HG03103 (cell line): ENCODE measurements at regions not wholly inside any gene's neighbourhood (a gene's known extent, or its start where the extent isn't known, plus 50 kb on each side); places are given as distances from the start of the nearest gene placed in this dataset.
"Not testable (repeated sequence)": the region's sequence is repeated elsewhere in the genome, so short reads cannot be mapped to it uniquely, and the experiment has no call there.

ENCODE experiments used
- ATAC-seq: cut with Tn5 transposase; IDR thresholded peaks from one replicate; pipeline ENCODE4 v1.9.1; 2021; ENCODE audit warnings: low read depth; ENCODE audit not compliant: unreplicated experiment

DNA sequence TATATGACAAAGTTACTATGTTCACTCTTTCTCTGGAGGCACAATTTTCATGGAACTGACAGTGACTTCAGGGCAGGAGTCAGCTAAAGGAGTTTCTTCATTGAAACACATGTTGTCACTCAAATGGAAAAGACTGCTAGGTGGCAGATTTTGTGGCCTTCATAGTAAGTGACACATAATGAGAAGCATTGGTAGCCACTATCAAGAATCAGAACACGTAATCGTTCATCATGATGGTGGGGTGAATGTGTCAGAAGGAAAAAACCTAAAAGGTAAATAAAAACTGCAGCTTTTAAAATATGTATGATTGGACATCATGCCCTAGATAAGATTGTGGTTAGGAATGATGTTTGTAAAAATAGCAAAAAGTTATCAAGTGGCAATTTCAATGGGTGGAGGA is 1491.0 kb downstream of the SI start:
- no peak for ATAC-seq

DNA sequence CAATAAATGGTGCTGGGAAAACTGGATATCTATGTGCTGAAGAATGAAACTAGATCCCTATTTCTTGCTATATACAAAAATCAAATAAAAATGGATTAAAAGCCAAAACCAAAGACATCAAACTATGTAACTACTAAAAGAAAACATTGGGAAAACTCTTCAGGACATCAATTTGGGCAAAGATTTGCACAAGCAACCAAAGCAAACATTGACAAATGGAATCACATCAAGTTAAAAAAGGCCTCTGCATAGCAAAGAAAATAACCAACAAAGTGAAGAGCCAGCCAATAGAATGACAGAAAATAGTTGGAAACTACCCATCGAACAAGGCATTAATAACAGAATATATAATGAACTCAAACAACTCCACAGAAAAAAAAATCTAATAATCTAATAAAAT is 1495.3 kb downstream of the SI start:
- ATAC-seq, result no peak

DNA sequence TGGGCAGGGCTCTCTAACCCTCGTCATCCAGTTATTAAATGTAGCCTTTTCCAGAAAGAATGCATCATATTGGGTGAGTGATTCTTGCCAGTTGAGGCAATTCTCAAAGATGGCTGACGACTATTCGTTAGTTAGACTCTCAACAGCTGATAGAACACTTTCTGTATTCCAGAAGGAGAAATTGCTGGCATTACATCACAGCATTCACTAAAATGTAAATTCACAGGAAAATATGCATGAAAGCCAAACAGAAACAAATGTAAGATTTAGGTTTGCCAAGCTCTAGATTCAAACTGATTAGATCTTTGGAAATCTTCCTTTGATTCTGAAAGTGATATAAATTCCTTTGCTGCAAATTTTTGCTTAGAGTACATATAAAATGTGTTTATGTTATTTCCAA is 1501.0 kb downstream of the SI start:
- no peak for ATAC-seq

DNA sequence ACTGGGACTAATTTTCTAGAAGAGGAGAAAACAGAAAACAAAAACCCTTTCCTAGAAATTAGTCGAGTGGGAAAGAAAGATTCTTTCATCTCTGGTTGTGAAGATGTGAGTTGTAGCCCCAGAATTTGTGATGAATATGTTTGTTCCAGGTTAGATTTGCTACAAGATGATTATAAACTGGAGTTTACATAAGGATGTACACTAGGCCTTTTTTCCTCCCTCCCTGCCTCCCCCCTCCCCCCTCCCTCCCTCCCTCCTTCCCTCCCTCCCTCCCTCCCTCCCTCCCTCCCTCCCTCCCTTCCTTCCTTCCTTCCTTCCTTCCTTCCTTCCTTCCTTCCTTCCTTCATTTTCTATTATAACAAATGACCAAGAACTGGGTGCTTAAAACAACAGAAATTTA is 1502.0 kb downstream of the SI start:
- no peak for ATAC-seq

DNA sequence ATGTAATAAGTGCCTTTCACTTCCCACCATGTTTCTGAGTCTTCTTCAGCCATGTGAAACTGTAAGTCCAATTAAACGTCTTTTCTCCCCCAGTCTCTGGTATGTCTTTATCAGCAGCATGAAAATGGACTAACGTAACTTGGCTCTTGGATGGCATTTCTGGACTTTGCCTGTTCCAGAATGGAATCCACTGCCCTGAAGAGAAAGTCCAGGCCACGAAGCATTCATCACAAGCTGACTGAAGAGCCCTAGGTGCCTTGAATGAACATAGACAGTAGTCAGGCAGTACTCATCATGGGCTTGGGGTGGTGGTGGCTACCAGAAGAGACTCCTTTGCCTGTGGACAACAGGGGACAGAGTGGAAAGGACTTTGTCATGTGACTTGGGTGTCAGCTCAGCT is 1505.0 kb downstream of the SI start:
- no peak for ATAC-seq

DNA sequence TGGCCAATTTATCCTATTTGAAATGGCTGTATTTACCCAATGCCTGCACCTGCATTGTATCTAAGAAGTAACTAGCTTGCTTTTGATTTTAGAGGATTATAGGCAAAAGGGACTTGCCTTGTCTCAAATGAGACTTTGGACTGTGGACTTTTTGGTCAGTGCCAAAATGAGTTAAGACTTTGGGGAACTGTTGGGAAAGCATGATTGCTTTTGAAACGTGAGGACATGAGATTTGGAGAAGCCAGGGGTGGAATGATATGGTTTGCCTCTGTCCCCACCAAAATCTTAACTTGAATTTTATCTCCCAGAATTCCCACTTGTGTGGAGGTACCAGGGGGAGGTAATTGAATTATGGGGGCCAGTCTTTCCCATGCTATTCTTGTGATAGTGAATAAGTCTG is 1505.4 kb downstream of the SI start:
- no peak for ATAC-seq

DNA sequence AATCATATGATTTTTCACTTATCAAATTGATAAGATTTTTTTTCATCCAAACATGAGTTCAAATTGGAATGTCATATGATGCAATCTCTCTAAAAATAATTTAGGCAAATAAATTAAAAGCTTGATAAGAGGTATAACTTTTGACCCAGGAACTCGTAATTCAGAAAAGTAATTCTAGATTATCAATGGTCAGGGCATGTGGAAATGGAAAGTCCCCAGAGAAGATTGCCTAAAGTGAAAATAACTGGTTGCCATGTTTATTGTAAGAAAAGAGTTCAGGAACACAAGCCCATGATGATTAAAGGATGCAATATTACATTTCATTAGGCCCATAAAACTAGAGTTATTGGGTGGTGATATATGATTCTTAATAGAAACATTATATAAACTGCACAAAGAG is 1514.8 kb downstream of the SI start:
- no peak for ATAC-seq

DNA sequence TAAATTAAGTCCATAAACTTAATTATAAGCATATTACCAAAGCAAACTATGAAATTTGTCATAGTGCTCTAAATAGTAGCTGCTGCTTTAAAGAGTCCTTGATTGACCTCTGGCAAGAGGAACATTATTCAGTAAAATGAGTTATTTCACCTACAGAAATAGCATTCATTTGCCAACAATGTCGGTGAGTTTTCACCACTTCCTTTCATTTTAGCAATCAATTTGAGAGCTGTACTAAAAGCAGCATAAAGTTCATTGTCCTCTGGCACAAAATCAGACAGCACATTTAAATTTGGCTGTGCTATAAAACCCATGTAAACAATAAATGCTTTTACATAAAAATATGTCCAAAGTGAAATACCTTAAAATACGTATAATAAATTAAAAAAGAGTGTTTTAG is 1515.7 kb downstream of the SI start:
- ATAC-seq, result no peak

DNA sequence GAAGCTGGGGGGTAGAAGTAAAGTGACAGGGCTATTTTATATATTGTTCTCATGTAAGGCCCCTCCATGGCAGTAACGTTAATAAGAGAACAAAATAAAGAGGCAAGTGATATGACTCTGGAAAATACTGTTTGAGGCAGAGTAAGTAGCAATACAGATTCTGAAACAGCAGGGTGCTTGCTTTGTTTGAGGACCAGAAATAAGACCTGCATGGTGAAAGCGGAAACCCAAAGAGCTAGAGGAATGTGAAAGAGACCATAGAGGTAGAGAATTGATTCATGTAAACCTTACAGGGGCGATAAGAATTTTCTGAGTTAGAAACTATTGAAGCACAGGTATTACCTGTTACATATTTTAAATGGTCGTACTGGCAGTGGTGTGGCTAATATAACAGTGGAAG is 1517.1 kb downstream of the SI start:
- no peak for ATAC-seq

DNA sequence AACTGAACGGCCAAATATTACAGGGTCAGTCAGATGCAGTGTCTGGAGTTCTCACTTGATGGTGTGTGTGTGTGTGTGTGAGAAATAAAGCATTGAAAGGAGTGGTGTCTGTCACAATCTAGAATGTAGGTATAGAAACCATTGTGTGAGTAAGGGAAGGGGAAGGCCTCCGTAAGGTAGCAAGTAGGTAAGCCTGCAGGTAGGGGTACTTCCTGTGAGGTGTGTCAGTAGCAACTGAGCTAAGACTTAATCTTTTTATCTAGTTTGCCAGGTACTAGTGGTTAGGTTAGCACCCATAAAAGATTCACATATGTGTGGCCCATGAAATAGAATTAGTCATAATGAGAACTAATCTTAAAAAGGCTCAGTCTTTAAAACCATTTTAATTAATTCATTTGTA is 1517.8 kb downstream of the SI start:
- ATAC-seq, result no peak

DNA sequence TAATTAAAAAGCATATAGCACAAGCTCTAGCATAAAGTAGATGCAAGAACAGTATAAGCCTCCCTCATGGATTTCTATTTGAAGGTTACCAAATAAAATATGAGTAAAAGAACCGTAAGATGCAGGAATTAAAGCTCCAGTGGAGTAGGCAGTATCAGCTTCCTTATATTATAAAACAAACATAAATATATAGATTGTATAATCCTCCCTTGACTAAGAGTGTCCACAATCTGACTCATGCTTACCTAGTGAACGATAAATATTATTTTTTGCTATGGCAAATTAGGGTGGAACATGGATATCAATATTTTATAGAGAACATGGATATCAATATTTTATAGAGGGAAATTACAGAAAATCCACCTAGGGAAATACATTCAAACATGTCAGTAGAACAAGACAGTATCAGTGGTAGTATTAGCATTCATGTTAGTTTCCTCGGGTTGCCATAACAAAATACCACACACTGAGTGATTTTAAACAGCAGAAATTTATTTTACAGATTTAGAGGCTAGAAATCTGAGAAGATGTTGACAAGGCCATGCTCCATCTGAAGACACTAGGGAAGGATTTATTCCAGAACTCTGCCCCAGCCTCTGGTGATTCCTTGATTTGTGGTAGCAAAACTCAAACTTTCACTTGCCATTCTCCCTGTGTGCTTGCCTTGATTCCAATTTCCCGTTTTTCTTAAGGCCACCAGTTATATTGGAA is 1521.3 kb downstream of the SI start:
- no peak for ATAC-seq

DNA sequence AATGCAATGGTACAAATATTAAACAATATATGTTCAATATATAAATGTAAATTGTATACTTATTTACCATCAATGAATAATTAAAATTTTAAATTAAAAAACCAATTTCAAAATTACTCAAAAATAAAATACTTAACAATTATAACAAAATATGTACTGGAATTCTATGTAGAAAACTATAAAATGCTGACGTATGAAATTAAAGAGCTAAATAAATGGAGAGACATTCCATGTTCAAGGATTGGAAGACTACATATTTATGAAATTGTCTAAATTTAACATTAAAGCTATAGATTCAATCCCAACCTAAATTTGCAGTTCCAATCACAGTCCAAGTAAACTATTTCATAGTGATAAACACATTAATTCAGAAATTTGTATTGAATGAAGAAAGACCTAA is 1522.4 kb downstream of the SI start:
- ATAC-seq, result no peak

DNA sequence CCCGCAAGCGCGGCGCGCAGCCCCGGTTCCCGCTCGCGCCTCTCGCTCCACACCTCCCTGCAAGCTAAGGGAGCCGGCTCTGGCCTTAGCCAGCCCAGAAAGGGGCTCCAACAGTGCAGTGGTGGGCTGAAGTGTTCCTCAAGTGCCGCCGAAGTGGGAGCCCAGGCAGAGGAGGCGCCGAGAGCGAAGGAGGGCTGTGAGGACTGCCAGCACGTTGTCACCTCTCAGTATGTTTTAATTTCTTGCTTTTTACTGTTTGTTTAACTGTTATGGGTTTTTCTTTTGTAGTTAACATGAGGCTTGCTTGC is 1525.7 kb downstream of the SI start:
- no peak for ATAC-seq

DNA sequence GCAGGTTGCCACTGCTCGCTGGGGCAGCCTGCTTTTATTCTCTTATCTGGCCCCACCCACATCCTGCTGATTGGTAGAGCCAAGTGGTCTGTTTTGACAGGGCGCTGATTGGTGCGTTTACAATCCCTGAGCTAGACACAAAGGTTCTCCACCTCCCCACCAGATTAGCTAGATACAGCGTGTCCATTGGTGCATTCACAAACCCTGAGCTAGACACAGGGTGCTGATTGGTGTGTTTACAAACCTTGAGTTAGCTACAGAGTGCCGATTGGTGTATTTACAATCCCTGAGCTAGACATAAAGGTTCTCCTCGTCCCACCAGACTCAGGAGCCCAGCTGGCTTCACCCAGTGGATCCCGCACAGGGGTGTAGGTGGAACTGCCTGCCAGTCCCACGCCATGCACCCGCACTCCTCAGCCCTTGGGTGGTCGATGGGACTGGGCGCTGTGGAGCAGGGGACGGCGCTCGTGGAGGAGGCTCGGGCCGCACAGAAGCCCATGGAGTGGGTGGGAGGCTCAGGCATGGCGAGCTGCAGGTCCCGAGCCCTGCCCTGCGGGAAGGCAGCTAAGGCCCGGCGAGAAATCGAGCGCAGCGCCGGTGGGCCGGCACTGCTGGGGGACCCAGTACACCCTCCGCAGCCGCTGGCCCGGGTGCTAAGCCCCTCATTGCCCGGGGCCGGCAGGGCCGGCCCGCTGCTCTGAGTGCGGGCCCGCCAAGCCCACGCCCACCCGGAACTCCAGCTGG is 1526.2 kb downstream of the SI start:
- not testable (repeated sequence) for ATAC-seq

DNA sequence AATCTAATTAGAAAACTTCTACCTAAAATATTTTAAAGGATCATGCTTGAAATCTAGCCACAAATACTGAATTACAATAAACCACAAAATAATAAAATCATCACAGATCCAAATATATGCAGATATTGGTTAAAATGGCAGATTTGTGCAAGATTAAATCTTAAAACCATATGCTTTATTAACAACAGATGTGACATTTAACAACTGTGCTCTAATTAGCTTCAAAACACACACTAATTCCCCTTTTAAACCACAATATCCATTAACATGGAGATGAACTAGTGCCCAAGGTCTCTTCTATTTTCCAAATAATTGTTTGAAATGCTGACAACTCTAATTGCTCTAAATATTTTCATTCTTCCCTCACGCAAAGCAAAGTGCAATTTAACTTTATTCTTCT is 1530.3 kb downstream of the SI start:
- no peak for ATAC-seq

DNA sequence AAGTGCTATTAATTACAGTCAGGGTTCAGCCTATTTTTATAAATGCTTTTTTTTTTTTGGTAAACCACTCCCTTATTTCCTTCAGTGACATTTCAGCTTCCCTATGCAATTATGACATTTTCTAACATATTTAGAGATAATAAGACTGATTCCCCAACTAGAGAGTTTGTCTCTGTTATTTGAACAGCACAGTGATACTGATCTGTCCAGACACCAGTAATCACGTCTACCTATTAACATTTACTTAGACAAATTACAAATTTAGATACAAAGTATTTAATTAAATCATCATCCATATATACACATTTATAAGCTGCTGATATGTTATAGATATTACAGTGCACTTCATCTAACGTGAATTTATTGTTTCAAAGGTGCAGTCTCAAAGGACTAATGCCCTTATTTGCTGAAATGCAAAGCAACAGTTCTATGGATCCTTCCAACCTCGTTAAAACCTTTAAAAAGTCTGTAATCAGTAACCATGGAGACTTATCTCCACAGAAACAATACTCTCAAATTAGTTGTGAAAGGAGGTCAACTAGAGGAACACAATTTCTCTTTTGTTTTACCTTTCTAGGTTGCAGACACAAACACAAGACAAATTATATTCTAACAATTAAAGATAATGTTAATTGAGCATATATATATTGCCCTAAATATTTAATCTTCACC is 1531.1 kb downstream of the SI start:
- no peak for ATAC-seq

DNA sequence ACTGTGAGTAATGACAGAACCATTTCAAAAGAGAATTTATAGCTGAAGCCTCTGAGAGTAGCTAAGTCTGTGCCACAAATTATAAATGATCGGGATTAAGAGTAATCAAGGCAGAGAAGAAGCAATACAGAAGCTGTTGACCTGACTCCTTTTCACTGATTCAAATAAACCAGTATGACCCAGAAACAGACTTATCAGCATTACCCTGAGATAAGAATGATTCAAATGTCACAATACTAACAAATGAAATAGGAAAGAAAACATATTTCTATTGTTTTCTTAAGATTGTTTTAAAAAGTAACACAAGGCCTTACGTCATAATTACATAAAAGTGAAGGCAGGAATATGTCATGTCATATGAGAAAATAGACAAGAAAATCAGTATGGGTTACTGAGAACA is 1534.6 kb downstream of the SI start:
- no peak for ATAC-seq

DNA sequence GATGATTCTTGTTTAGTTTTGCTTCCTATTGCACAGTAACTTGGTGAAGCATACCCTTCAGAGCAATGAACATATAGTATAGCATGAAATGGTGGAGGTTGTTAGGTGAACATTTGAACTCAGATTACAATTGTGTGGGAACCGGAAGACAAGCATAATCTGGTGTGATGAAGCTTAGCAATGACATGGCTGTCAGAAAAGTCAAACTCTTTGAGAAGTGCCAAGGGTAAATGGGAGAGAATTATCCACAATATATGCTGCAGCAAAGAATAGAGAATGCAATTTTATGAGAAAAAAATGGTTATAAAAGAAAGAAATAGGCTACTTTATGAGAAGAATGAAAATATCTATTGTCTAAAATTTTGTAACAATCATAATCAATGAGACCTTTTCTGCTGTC is 1536.7 kb downstream of the SI start:
- no peak for ATAC-seq

DNA sequence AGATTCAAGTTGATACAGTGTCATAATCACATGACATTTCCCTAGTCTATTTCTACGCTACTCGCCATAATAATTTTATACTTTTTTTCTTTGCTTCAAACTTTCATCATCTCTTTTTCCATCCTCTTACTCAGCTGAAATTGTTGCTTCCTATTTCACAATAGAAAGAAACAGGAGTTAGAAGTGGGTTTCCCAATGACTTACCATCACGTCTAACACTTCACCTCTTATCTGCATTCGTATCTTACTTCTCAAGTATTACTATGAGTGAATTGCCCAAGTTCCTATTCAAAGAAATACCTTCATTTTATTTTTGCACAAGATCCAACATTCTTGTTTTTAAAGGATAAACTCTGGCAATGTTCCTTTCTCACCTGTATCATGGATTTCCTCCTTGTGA is 1539.9 kb downstream of the SI start:
- no peak for ATAC-seq

DNA sequence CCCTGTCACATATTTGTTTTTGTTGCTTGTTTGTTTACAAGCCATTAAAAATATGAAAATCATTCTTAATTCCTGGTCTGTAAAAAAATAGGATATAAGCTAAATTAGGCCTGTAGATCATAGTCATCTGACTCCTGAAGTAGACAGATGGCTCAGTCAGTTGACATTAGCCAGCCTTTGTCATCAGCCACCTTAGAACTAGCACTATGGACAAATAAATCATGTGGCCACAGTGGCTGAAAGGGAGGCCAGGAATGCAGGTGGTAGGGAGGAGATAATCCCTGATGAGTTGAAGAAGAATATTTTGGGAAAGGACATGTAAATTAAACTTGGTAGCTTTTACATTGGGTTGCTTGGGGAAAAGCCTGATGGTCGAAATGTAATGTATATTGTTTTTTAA is 1544.9 kb downstream of the SI start:
- no peak for ATAC-seq

DNA sequence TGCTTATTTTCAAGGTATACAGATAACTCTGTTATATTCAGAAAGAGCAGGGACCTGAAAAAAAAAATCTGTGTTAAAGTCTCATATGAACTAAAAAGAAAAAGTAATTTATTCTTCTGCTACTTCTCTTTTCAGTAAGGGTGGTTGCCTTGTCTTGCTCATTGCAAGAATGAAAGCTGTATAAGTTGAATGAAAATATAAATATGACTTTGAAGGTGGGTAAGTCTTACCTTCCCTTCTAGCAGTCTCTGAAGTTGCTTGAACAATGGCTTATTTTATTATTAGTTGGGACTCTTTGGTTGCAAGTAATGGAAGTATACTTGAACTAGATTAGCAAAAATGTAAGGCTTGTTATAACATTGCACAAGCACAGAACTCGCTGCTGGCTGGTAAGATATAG is 1554.9 kb downstream of the SI start:
- ATAC-seq, result no peak

DNA sequence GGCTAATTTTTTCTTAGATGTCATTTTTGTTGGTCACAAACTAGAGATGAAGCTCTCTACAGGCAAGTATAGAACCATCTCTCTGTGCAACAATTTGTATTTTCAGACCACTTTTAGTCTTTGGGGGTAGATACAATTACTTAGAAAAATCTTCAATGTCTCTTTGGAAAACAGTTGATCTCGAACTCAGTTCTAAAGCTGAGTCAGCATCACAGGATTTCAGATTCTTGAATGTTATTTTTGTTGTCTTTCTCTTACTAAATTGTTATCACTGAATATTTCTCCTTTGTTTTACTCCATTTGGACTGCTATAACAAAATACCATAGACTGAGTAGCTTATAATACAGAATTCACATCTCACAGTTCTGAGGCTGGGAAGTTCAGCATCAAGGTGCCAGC is 1557.0 kb downstream of the SI start:
- ATAC-seq, result no peak
